Breast epithelium (tissue), 4 donors: ENCODE measurements at regions not wholly inside any gene's neighbourhood (a gene's known extent, or its start where the extent isn't known, plus 50 kb on each side); places are given as distances from the start of the nearest gene placed in this dataset.

Experiments used
- DNase-seq, 2 donors: peaks; one replicate each; pipeline ENCODE4 v3.0.0-alpha.2; 2019; ENCODE audit warnings: low spot score in 2 of 2
- H3K27ac ChIP-seq, 2 donors: fragments of 200-600 bp; sonication (generic) in 1 of 2; one replicate each; pipeline ENCODE4 v1.5.1; 2016 to 2019; ENCODE audit warnings: mild to moderate bottlenecking in 1 of 2
- H3K27me3 ChIP-seq, 2 donors: fragments of 200-600 bp; sonication (generic) in 1 of 2; one replicate each; pipeline versions ENCODE4 v1.5.1 to v1.6.0; 2017 to 2019; ENCODE audit warnings: control low read depth in 1 of 2, mild to moderate bottlenecking in 1 of 2
- H3K36me3 ChIP-seq: fragments of 200-600 bp; one replicate; pipeline ENCODE4 v1.5.1; 2019
- H3K4me1 ChIP-seq, 2 donors: fragments of 200-600 bp; sonication (generic); one replicate each; pipeline ENCODE4 v1.5.1; 2016 to 2019; ENCODE audit warnings: control low read depth in 1 of 2
- H3K4me3 ChIP-seq, 3 donors: fragments of 200-600 bp; sonication (generic); 1 replicate in 2 of 3; 2 replicates in 1 of 3; pipeline ENCODE4 v1.5.1; 2016 to 2019; ENCODE audit warnings: mild to moderate bottlenecking in 3 of 3, moderate library complexity in 2 of 3
- H3K9me3 ChIP-seq, 2 donors: fragments of 200-600 bp; sonication (generic) in 1 of 2; one replicate each; pipeline ENCODE4 v1.5.1; 2016 to 2019; ENCODE audit warnings: control low read depth in 1 of 2
- CTCF ChIP-seq, 3 donors: fragments of 450-650 bp; IDR thresholded peaks; one replicate each; pipeline ENCODE4 v1.5.1; 2016 to 2017; ENCODE audit warnings: antibody characterized with exemption in 3 of 3, mild to moderate bottlenecking in 3 of 3, moderate library complexity in 3 of 3
- POLR2A ChIP-seq: fragments of 450-650 bp; IDR thresholded peaks from one replicate; pipeline ENCODE4 v1.6.1; 2016; ENCODE audit warnings: antibody characterized with exemption, mild to moderate bottlenecking, moderate library complexity
- POLR2AphosphoS5 ChIP-seq, 3 donors: sonication (generic); formaldehyde crosslinking; IDR thresholded peaks; one replicate each; pipeline ENCODE4 v1.6.1; 2017; ENCODE audit warnings: antibody characterized with exemption in 3 of 3
- intact Hi-C: fragments of 100-400 bp; cut with DNase I; formaldehyde crosslinking; loops from one replicate; pipeline ENCODE4 v1.15.1; 2023; ENCODE audit warnings: low total_unique reads

- Histone ChIP-seq H3K27ac (no peak overlapping the region), H3K4me3 (no peak overlapping the region)
- intact Hi-C loops: no loop called here
Measured at GRCh38 chr12:58068706-58069105, 127.3 kb downstream of the ATP23 start.

GRCh38 chr12:58069268-58069963 is 128.0 kb downstream of the ATP23 start:
- no peak overlapping the region for H3K4me3 ChIP-seq
- H3K27ac ChIP-seq: peak overlapping the region in 1 of 2 donors; percentile 3
- H3K27me3 ChIP-seq: no peaks in the 10 kb centered on the region
- TF ChIP-seq POLR2A (no peak), CTCF (IDR thresholded peaks at IDR 0.05) (no peak), POLR2AphosphoS5 (IDR thresholded peaks at IDR 0.05) (no peak)
- no peaks in the 10 kb centered on the region for H3K4me1 ChIP-seq
- peaks cover 0 to 3% of the 10 kb centered on the region in 2 donors for H3K9me3 ChIP-seq
- DNase-seq: no peak
- intact Hi-C loops: no loop called here
- no peaks in the 10 kb centered on the region for H3K36me3 ChIP-seq

More at GRCh38 chr12:58068706-58069105, 127.3 kb downstream of the ATP23 start:
- Histone ChIP-seq H3K27me3 (no peaks in the 10 kb centered on the region), H3K4me1 (no peaks in the 10 kb centered on the region), H3K36me3 (no peaks in the 10 kb centered on the region), H3K9me3 (peaks cover 0 to 3% of the 10 kb centered on the region in 2 donors)
- no peak for DNase-seq
- TF ChIP-seq POLR2AphosphoS5 (IDR thresholded peaks at IDR 0.05) (no peak), CTCF (IDR thresholded peaks at IDR 0.05) (no peak), POLR2A (no peak)

- no peak for DNase-seq
- TF ChIP-seq POLR2AphosphoS5 (IDR thresholded peaks at IDR 0.05) (no peak), POLR2A (no peak), CTCF (IDR thresholded peaks at IDR 0.05) (no peak)
- H3K4me3 ChIP-seq: no peak overlapping the region
- H3K4me1 ChIP-seq: no peaks in the 10 kb centered on the region
- no peaks in the 10 kb centered on the region for H3K27me3 ChIP-seq
- intact Hi-C loops: no loop called here
- no peaks in the 10 kb centered on the region for H3K36me3 ChIP-seq
- H3K27ac ChIP-seq: no peak overlapping the region
- peaks cover 0 to 3% of the 10 kb centered on the region in 2 donors for H3K9me3 ChIP-seq
Measured at GRCh38 chr12:58071994-58072393, 130.6 kb downstream of the ATP23 start.

GRCh38 chr12:58074259-58074658 is 132.9 kb downstream of the ATP23 start:
- no peaks in the 10 kb centered on the region for H3K27me3 ChIP-seq
- H3K4me3 ChIP-seq: no peak overlapping the region
- DNase-seq: no peak
- no peak overlapping the region for H3K27ac ChIP-seq
- no peak for TF ChIP-seq POLR2AphosphoS5 (IDR thresholded peaks at IDR 0.05)
- TF ChIP-seq CTCF (IDR thresholded peaks at IDR 0.05): no peak
- no peak for TF ChIP-seq POLR2A
- H3K9me3 ChIP-seq: no peaks in the 10 kb centered on the region
- H3K36me3 ChIP-seq: no peaks in the 10 kb centered on the region
- no peaks in the 10 kb centered on the region for H3K4me1 ChIP-seq
- intact Hi-C loops: no loop called here

- DNase-seq: no peak
- intact Hi-C loops: no loop called here
- no peaks in the 10 kb centered on the region for H3K4me1 ChIP-seq
- H3K27ac ChIP-seq: no peak overlapping the region
- H3K36me3 ChIP-seq: no peaks in the 10 kb centered on the region
- no peak overlapping the region for H3K4me3 ChIP-seq
- TF ChIP-seq POLR2AphosphoS5 (IDR thresholded peaks at IDR 0.05): no peak
- TF ChIP-seq POLR2A: no peak
- H3K27me3 ChIP-seq: no peaks in the 10 kb centered on the region
- H3K9me3 ChIP-seq: no peaks in the 10 kb centered on the region
Measured at GRCh38 chr12:58079806-58080205, 138.4 kb downstream of the ATP23 start.
